Effector memory CD4-positive, alpha-beta T cell (primary cell): ENCODE measurements at regions not wholly inside any gene's neighbourhood (a gene's known extent, or its start where the extent isn't known, plus 50 kb on each side); places are given as distances from the start of the nearest gene placed in this dataset.

Source experiments
- DNase-seq, 3 donors: peaks; one replicate each; pipeline ENCODE4 v3.0.0-alpha.2; 2020
- H3K27ac ChIP-seq: 2 replicates; pipeline ENCODE4 v1.7.0; 2013; ENCODE audit warnings: mild to moderate bottlenecking, low read length, moderate library complexity; ENCODE audit not compliant: insufficient read depth, poor library complexity, severe bottlenecking
- H3K27me3 ChIP-seq: replicated peaks from 2 replicates; pipeline ENCODE4 v1.7.0; 2013; ENCODE audit warnings: mild to moderate bottlenecking, low read length; ENCODE audit not compliant: insufficient read depth, control insufficient read depth, poor library complexity, severe bottlenecking
- H3K36me3 ChIP-seq: 2 replicates; pipeline ENCODE4 v1.7.0; 2013; ENCODE audit warnings: mild to moderate bottlenecking, low read length, moderate library complexity; ENCODE audit not compliant: control insufficient read depth, insufficient read depth
- H3K4me1 ChIP-seq: 2 replicates; pipeline ENCODE4 v1.7.0; 2013; ENCODE audit warnings: low read length, mild to moderate bottlenecking; ENCODE audit not compliant: control insufficient read depth, insufficient read depth, poor library complexity, severe bottlenecking
- H3K4me3 ChIP-seq: 2 replicates; pipeline ENCODE4 v1.7.0; 2013; ENCODE audit warnings: low read length, low read depth, mild to moderate bottlenecking; ENCODE audit not compliant: insufficient read depth, poor library complexity, severe bottlenecking
- H3K9me3 ChIP-seq: 2 replicates; pipeline ENCODE4 v1.7.0; 2013; ENCODE audit warnings: mild to moderate bottlenecking, low read length, moderate library complexity; ENCODE audit not compliant: control insufficient read depth

DNA sequence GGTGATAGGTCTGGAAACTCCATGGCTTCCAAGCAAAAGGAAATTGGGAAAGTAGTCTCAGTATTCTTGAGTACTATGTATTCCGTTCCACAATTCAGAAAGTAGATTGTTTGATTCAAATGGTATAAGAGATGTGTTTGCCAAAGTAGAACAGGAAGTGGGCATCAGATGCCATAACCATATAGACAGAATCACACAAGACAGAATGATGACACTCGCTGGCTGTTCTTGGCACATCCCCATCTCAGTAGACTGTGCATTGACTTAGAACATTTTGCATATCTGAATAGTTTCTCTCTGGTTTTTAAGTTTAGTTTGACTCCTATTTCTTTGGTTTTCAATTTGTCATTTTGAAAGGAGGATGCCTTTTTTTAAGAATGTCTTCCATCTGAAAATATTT is 221.1 kb upstream of the RGS6 start:
- no peak for DNase-seq
- Histone ChIP-seq H3K27ac (no peak overlapping the region), H3K9me3 (no peaks in the 10 kb centered on the region), H3K4me1 (no peaks in the 10 kb centered on the region), H3K27me3 (no peaks in the 10 kb centered on the region), H3K36me3 (no peaks in the 10 kb centered on the region), H3K4me3 (no peak overlapping the region)

DNA sequence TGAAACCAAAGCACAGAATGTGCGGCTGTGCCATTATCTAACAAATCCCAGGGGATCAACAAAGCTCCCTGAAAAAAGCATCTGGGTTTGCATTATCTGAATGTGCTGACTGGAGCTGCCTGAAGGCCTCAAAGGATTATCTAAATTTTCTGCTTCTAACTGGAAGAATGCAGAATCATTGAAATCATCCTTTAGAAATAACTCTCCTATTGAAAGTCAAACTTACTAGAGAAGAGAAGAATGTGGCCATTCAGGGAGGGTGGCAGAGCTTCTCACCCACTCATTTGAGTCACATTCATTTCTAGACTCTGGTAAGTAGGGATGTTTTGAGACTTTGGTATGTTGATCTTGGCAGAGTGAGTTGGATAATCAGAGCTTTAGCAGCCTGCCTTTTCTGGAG is 220.6 kb upstream of the RGS6 start:
- no peaks in the 10 kb centered on the region for H3K36me3 ChIP-seq
- H3K9me3 ChIP-seq = no peaks in the 10 kb centered on the region
- H3K4me1 ChIP-seq = no peaks in the 10 kb centered on the region
- H3K4me3 ChIP-seq = no peak overlapping the region
- DNase-seq = no peak
- H3K27ac ChIP-seq = no peak overlapping the region
- H3K27me3 ChIP-seq = no peaks in the 10 kb centered on the region

DNA sequence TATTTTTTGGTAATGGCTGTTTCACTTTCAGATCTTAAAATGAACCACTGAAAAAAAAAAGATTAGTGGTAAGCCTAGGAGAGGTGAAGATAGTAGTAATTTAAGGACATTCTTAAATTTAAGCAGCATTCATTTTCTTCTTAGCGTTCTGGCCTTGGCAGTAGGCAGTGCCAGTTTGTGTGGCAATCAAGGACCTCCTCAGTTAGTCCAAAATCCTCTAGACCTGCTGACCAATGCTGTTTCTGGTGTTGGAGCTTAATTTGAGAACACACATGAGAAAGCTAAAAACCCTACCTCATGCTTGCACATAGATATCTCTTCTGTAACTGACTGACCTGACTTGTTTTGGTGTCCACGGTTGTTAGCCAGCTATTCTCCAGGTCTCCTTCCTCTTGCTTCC is 219.8 kb upstream of the RGS6 start:
- Histone ChIP-seq H3K9me3 (no peaks in the 10 kb centered on the region), H3K27ac (no peak overlapping the region), H3K4me1 (no peaks in the 10 kb centered on the region), H3K4me3 (no peak overlapping the region), H3K36me3 (no peaks in the 10 kb centered on the region), H3K27me3 (no peaks in the 10 kb centered on the region)
- no peak for DNase-seq

DNA sequence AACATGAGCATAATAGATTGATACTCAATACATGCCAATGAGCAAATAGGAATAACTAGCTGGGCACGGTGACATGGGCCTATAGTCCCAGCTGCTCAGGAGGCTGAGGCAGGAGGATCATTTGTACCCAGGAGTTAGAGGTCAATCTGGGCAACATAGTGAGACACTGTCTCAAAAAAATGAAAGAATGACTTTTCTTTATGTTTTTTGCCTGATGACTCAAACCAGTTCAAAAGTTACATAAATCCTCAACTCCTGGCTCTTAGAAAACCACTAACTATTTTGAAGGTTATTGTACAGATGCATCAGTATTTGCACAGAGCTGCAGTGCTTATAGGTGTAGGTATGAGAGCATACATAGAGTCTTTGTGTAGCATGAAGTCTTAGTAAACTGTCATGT is 219.2 kb upstream of the RGS6 start:
- DNase-seq = no peak
- H3K9me3 ChIP-seq = no peaks in the 10 kb centered on the region
- no peaks in the 10 kb centered on the region for H3K36me3 ChIP-seq
- no peaks in the 10 kb centered on the region for H3K27me3 ChIP-seq
- H3K4me3 ChIP-seq = no peak overlapping the region
- H3K27ac ChIP-seq = no peak overlapping the region
- no peaks in the 10 kb centered on the region for H3K4me1 ChIP-seq

DNA sequence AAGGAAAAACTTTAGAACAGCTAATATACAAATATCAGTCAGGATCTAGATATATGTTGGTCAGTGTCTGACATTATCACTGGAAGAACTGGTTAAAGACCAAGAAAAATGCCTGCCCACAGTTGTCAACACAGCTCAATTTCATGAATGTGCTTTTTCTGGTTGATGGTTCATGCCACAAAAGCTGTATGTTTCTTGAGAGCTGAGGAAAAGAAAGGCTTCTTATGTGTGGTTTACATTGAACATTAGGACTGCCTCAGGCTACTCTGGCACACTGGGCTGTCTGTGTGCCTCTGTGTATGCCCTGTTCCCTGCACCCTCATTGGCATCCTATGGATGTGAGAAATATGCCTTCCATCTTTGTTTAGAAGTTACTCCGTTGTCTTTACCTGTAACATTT is 218.8 kb upstream of the RGS6 start:
- no peak overlapping the region for H3K27ac ChIP-seq
- H3K4me3 ChIP-seq = no peak overlapping the region
- DNase-seq = no peak
- H3K36me3 ChIP-seq = no peaks in the 10 kb centered on the region
- H3K27me3 ChIP-seq = no peaks in the 10 kb centered on the region
- no peaks in the 10 kb centered on the region for H3K9me3 ChIP-seq
- no peaks in the 10 kb centered on the region for H3K4me1 ChIP-seq

DNA sequence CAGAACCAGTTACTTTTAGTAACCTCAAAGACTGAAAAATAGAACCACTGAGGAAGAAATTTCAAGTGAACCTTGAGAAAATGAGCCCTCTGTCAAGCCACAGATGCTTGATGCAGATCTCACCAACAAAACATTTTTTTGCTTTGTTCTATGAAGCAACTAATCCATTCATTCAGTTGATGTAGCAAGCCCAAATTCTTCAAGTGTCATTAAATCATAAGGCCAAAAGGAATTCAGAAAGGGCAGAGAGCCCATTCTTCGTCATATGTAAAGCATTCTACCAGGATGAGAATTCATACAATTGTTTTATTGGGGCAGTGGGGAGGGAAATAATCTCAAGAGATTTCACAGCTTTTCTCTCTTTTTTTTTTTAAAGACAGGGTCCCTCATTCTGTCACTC is 218.0 kb upstream of the RGS6 start:
- DNase-seq = no peak
- H3K9me3 ChIP-seq = no peaks in the 10 kb centered on the region

DNA sequence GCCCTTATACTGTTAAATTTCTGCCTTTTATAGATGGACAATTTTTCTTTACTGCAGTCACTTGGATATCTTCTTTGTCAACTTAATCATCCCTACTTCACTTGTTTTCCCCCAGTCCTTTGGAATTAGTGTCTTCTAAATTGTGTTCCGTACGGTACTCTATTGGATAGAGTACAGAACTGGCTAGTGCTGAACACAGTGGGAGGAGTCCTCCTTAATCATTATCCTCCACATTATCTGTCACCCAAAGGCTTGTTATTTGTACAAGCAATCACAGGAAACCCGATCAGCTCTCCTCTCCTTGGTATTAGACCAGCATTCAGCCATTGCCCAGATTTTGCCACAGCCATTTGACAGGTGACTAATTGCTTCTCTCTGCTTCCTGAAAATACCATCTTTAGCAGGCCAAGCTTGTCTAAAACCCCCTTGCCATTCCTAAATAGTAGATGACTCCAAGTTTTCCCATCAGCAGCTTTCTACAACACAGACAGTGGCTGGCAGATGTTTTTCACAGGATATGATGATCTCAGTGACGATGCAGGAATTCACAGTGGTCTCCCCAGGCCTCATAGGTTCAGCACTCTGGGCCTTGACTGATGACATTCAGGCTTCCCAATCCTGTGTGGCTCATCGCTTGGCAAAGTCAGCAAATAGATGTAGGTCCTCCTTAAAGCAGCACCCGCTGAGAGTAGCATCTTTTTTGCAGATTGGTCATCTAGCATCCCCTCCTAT is 216.0 kb upstream of the RGS6 start:
- no peak overlapping the region for H3K27ac ChIP-seq
- no peaks in the 10 kb centered on the region for H3K27me3 ChIP-seq
- H3K4me3 ChIP-seq = no peak overlapping the region
- no peaks in the 10 kb centered on the region for H3K36me3 ChIP-seq
- DNase-seq = no peak
- no peaks in the 10 kb centered on the region for H3K4me1 ChIP-seq
- no peaks in the 10 kb centered on the region for H3K9me3 ChIP-seq

More for the DNA sequence above, 218.0 kb upstream of the RGS6 start:
- no peaks in the 10 kb centered on the region for H3K4me1 ChIP-seq
- H3K36me3 ChIP-seq = no peaks in the 10 kb centered on the region
- H3K27ac ChIP-seq = no peak overlapping the region
- H3K27me3 ChIP-seq = no peaks in the 10 kb centered on the region
- H3K4me3 ChIP-seq = no peak overlapping the region

DNA sequence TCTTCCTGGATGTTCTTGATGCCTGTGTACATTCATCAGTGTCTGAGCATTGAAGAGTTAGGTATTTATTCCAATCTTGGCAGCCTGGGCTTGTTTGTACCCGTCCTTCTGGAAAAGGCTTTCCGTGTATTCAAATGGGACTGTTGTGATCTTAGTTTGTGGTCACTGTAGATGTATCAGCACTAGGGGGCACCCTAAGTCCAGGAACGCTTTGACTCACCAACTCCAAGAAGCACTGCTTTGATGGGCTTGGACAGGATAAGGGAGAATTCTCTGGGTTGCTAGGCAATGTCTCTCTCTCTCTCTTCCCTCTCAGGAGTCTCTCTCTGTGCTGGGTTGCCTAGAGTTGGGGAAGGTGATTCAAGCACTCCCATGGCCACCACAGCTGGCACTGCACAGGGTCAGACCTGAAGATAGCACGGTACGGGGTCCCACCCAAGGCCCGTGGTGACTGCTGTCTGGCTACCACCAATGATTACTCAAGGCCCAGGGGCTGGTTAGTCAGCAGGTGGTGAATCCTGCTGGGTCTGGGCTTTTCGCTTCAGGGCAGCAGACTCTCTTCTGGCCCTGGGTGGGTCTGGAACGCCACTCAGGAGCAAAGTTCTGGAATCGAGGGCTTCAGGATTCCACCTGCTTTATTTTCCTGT is 211.1 kb upstream of the RGS6 start:
- H3K4me3 ChIP-seq = no peak overlapping the region
- no peaks in the 10 kb centered on the region for H3K4me1 ChIP-seq
- H3K9me3 ChIP-seq = no peaks in the 10 kb centered on the region
- no peak for DNase-seq
- no peak overlapping the region for H3K27ac ChIP-seq
- H3K27me3 ChIP-seq = no peaks in the 10 kb centered on the region
- H3K36me3 ChIP-seq = peaks cover 19% of the 10 kb centered on the region

DNA sequence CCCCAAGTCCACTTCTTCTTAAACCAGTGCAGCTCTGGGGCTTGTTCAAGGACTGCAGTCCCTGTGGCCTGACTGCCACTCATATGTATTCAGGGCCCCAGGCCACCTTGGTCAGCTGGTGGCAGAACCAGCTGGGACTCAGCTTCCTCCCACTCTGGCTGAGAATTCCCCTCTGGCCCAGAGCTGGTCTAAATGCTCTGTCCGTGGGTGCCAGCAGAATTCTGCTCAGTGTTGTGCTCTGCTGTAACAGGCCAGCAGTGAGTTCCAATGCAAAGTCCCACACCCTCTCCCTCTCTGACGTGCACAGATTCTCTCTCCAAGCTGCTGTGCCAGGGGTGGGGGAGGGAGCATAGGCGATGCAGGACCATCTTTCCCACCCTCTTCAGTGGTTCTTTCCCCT is 210.4 kb upstream of the RGS6 start:
- Histone ChIP-seq H3K27ac (no peak overlapping the region), H3K4me3 (no peak overlapping the region), H3K27me3 (no peaks in the 10 kb centered on the region), H3K36me3 (peaks cover 20% of the 10 kb centered on the region), H3K4me1 (no peaks in the 10 kb centered on the region), H3K9me3 (no peaks in the 10 kb centered on the region)
- DNase-seq = no peak

DNA sequence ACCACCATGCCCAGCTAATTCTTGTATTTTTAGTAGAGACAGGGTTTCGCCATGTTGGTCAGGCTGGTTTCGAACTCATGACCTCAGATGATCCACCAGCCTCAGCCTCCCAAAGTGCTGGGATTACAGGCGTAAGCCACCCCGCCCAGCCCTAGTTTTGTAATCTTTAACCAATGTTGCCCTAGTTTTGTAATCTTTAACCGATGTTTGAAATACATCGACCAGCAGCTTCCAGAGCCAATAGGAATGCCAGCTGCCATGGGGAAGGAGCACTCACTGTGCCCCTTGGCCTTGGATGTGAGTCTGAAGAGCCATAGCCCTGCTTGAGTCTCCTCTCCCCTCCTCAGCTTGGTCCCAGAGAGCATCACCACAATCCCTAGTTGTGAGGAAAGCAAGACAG is 209.3 kb upstream of the RGS6 start:
- no peak overlapping the region for H3K27ac ChIP-seq
- no peaks in the 10 kb centered on the region for H3K27me3 ChIP-seq
- H3K4me3 ChIP-seq = no peak overlapping the region
- DNase-seq = no peak
- H3K4me1 ChIP-seq = no peaks in the 10 kb centered on the region
- H3K9me3 ChIP-seq = no peaks in the 10 kb centered on the region
- peaks cover 29% of the 10 kb centered on the region for H3K36me3 ChIP-seq
